ENCODE measurements at regions not wholly inside any gene's neighbourhood (a gene's known extent, or its start where the extent isn't known, plus 50 kb on each side); places are given as distances from the start of the nearest gene placed in this dataset.
"Not testable (repeated sequence)": the region's sequence is repeated elsewhere in the genome, so short reads cannot be mapped to it uniquely, and the experiment has no call there.

- no peaks in the 10 kb centered on the region for H3K9me3 ChIP-seq (ENCODE audit: insufficient read depth, low read depth, low read length)
- no peaks in the 10 kb centered on the region for H3K4me1 ChIP-seq (ENCODE audit: insufficient read depth, low read length, poor library complexity, severe bottlenecking)
- H3K79me2 ChIP-seq (ENCODE audit: insufficient read depth, low read length) = no peaks in the 10 kb centered on the region
- TF ChIP-seq, protein P1, sequence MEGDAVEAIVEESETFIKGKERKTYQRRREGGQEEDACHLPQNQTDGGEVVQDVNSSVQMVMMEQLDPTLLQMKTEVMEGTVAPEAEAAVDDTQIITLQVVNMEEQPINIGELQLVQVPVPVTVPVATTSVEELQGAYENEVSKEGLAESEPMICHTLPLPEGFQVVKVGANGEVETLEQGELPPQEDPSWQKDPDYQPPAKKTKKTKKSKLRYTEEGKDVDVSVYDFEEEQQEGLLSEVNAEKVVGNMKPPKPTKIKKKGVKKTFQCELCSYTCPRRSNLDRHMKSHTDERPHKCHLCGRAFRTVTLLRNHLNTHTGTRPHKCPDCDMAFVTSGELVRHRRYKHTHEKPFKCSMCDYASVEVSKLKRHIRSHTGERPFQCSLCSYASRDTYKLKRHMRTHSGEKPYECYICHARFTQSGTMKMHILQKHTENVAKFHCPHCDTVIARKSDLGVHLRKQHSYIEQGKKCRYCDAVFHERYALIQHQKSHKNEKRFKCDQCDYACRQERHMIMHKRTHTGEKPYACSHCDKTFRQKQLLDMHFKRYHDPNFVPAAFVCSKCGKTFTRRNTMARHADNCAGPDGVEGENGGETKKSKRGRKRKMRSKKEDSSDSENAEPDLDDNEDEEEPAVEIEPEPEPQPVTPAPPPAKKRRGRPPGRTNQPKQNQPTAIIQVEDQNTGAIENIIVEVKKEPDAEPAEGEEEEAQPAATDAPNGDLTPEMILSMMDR (conservative IDR thresholded peaks at IDR 0.05; ENCODE audit: low read length) = no peak
- no peak for TF ChIP-seq EZH2phosphoT487 (IDR thresholded peaks at IDR 0.05; ENCODE audit: borderline replicate concordance)
- H3K36me3 ChIP-seq (ENCODE audit: insufficient read depth, low read length) = no peaks in the 10 kb centered on the region
- H3K27me3 ChIP-seq (ENCODE audit: insufficient read depth, low read length, poor library complexity, severe bottlenecking) = no peaks in the 10 kb centered on the region
- no peaks in the 10 kb centered on the region for H3K9me2 ChIP-seq (replicated peaks; ENCODE audit: low read depth, low read length)
- no peaks in the 10 kb centered on the region for H4K20me1 ChIP-seq (ENCODE audit: insufficient read depth, low read length, poor library complexity, severe bottlenecking)
- H3F3A ChIP-seq (ENCODE audit: low read depth) = no peaks in the 10 kb centered on the region
- no peak overlapping the region for H3K4me3 ChIP-seq (ENCODE audit: low read length, poor library complexity, severe bottlenecking)
- H3K9ac ChIP-seq (ENCODE audit: low read depth, low read length, poor library complexity, severe bottlenecking) = no peak overlapping the region
- H2AFZ ChIP-seq (ENCODE audit: low read length) = no peak overlapping the region
- no peak overlapping the region for H3K4me2 ChIP-seq (ENCODE audit: low read depth, low read length, poor library complexity, severe bottlenecking)
Measured at GRCh38 chr5:1733369-1733768, 66.3 kb downstream of the MRPL36 start.

- H3K27me3 ChIP-seq (ENCODE audit: insufficient read depth, low read length, poor library complexity, severe bottlenecking) = no peaks in the 10 kb centered on the region
- no peaks in the 10 kb centered on the region for H3K9me2 ChIP-seq (replicated peaks; ENCODE audit: low read depth, low read length)
- no peaks in the 10 kb centered on the region for H4K20me1 ChIP-seq (ENCODE audit: insufficient read depth, low read length, poor library complexity, severe bottlenecking)
- no peaks in the 10 kb centered on the region for H3K4me1 ChIP-seq (ENCODE audit: insufficient read depth, low read length, poor library complexity, severe bottlenecking)
- no peaks in the 10 kb centered on the region for H3K79me2 ChIP-seq (ENCODE audit: insufficient read depth, low read length)
- TF ChIP-seq, protein P1 (conservative IDR thresholded peaks at IDR 0.05; ENCODE audit: low read length) = no peak
- TF ChIP-seq EZH2phosphoT487 (IDR thresholded peaks at IDR 0.05; ENCODE audit: borderline replicate concordance) = no peak
- H3K9me3 ChIP-seq (ENCODE audit: insufficient read depth, low read depth, low read length) = no peaks in the 10 kb centered on the region
- H2AFZ ChIP-seq (ENCODE audit: low read length) = no peak overlapping the region
- H3K4me3 ChIP-seq (ENCODE audit: low read length, poor library complexity, severe bottlenecking) = no peak overlapping the region
- H3F3A ChIP-seq (ENCODE audit: low read depth) = no peaks in the 10 kb centered on the region
- H3K4me2 ChIP-seq (ENCODE audit: low read depth, low read length, poor library complexity, severe bottlenecking) = no peak overlapping the region
- no peak overlapping the region for H3K9ac ChIP-seq (ENCODE audit: low read depth, low read length, poor library complexity, severe bottlenecking)
- no peaks in the 10 kb centered on the region for H3K36me3 ChIP-seq (ENCODE audit: insufficient read depth, low read length)
Measured at GRCh38 chr5:1732945-1733344, 66.7 kb downstream of the MRPL36 start.

DNA sequence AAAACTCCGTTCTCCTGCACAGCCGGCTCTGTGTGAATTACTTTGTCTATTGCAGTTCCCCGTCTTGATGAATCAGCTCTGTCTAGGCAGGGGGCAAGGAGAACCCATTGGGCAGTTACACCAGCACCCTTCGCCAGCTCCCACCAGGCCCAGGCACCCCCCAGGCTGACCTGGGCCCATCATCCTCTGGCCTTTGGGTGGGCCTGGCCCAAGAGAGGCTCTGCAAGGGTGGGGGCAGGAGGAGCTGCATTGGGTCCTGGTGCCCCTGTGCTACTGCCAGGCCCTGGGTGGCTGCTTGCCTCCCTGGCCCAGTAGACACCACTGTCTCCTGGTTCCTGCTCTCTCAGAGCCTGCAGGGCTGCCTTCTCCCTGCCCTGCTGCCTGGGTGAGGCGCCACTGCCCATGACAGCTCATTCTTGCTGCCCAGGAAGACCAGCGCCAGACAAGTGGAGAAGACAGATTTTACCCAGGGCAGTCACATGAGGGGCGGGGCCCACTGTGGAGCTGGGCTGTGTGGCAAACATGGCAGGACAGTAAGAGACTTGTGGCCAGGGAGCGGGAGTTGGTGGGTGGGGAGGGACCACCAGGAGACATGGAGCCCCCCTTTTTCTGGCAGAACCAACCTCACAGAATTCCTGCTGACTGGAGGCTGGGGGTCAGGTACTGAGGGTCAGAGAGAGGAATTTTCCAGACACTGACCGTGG is 67.2 kb downstream of the MRPL36 start:
- no peaks in the 10 kb centered on the region for H3F3A ChIP-seq (ENCODE audit: low read depth)
- no peaks in the 10 kb centered on the region for H3K9me3 ChIP-seq (ENCODE audit: insufficient read depth, low read depth, low read length)
- no peak overlapping the region for H3K4me3 ChIP-seq (ENCODE audit: low read length, poor library complexity, severe bottlenecking)
- no peaks in the 10 kb centered on the region for H3K27me3 ChIP-seq (ENCODE audit: insufficient read depth, low read length, poor library complexity, severe bottlenecking)
- H4K20me1 ChIP-seq (ENCODE audit: insufficient read depth, low read length, poor library complexity, severe bottlenecking) = no peaks in the 10 kb centered on the region
- H3K79me2 ChIP-seq (ENCODE audit: insufficient read depth, low read length) = no peaks in the 10 kb centered on the region
- no peaks in the 10 kb centered on the region for H3K9me2 ChIP-seq (replicated peaks; ENCODE audit: low read depth, low read length)
- no peak overlapping the region for H2AFZ ChIP-seq (ENCODE audit: low read length)
- no peaks in the 10 kb centered on the region for H3K36me3 ChIP-seq (ENCODE audit: insufficient read depth, low read length)
- TF ChIP-seq, protein P1 (conservative IDR thresholded peaks at IDR 0.05; ENCODE audit: low read length) = no peak
- no peak for TF ChIP-seq EZH2phosphoT487 (IDR thresholded peaks at IDR 0.05; ENCODE audit: borderline replicate concordance)
- no peaks in the 10 kb centered on the region for H3K4me1 ChIP-seq (ENCODE audit: insufficient read depth, low read length, poor library complexity, severe bottlenecking)
- no peak overlapping the region for H3K4me2 ChIP-seq (ENCODE audit: low read depth, low read length, poor library complexity, severe bottlenecking)
- H3K9ac ChIP-seq (ENCODE audit: low read depth, low read length, poor library complexity, severe bottlenecking) = no peak overlapping the region

- H3K36me3 ChIP-seq (ENCODE audit: insufficient read depth, low read length); H3K4me1 ChIP-seq (ENCODE audit: insufficient read depth, low read length, poor library complexity, severe bottlenecking); H3K9me3 ChIP-seq (ENCODE audit: insufficient read depth, low read depth, low read length); H3K27me3 ChIP-seq (ENCODE audit: insufficient read depth, low read length, poor library complexity, severe bottlenecking); H3K9ac ChIP-seq (ENCODE audit: low read depth, low read length, poor library complexity, severe bottlenecking); H2AFZ ChIP-seq (ENCODE audit: low read length); H3K4me3 ChIP-seq (ENCODE audit: low read length, poor library complexity, severe bottlenecking); H3K9me2 ChIP-seq (replicated peaks; ENCODE audit: low read depth, low read length); H4K20me1 ChIP-seq (ENCODE audit: insufficient read depth, low read length, poor library complexity, severe bottlenecking); H3K79me2 ChIP-seq (ENCODE audit: insufficient read depth, low read length); H3F3A ChIP-seq (ENCODE audit: low read depth); H3K4me2 ChIP-seq (ENCODE audit: low read depth, low read length, poor library complexity, severe bottlenecking): not testable (repeated sequence)
Measured at GRCh38 chr5:1731855-1732237, 67.8 kb downstream of the MRPL36 start.
